Activated CD8-positive, alpha-beta memory T cell treated with anti-CD3 and anti-CD28 coated beads, Interleukin-2, amount 10 ng/mL, durations not matched to agents 7 days and 5 days (primary cell): ENCODE measurements at regions not wholly inside any gene's neighbourhood (a gene's known extent, or its start where the extent isn't known, plus 50 kb on each side); places are given as distances from the start of the nearest gene placed in this dataset.

Experiments
- ATAC-seq: fragments of 150-1000 bp; cut with Tn5 transposase; one replicate; pipeline ENCODE4 v1.10.0; 2021; ENCODE audit warnings: moderate library complexity
- CTCF ChIA-PET: fragments of 350-600 bp; sonication (Branson Sonifier 250); formaldehyde crosslinking; loops from one replicate; lab custom pipeline; 2021; ENCODE audit warnings: antibody characterized with exemption; lab: Charles Lee
- DNase-seq: peaks from one replicate; pipeline ENCODE4 v3.0.0-alpha.2; 2020
- H3K27ac Mint-ChIP-seq: one replicate; pipeline ENCODE4 v1.8.0; 2021; ENCODE audit warnings: mild to moderate bottlenecking, mixed read lengths
- H3K27me3 Mint-ChIP-seq: one replicate; pipeline ENCODE4 v1.8.0; 2021; ENCODE audit warnings: mixed read lengths
- H3K36me3 Mint-ChIP-seq: one replicate; pipeline ENCODE4 v1.8.0; 2021; ENCODE audit warnings: mild to moderate bottlenecking, mixed read lengths
- H3K4me1 Mint-ChIP-seq: one replicate; pipeline ENCODE4 v1.8.0; 2021; ENCODE audit warnings: mixed read lengths
- H3K4me3 Mint-ChIP-seq: one replicate; pipeline ENCODE4 v1.8.0; 2021; ENCODE audit warnings: mild to moderate bottlenecking, moderate library complexity, mixed read lengths
- H3K9me3 Mint-ChIP-seq: one replicate; pipeline ENCODE4 v1.8.0; 2022; ENCODE audit warnings: low read depth, mixed read lengths

DNA sequence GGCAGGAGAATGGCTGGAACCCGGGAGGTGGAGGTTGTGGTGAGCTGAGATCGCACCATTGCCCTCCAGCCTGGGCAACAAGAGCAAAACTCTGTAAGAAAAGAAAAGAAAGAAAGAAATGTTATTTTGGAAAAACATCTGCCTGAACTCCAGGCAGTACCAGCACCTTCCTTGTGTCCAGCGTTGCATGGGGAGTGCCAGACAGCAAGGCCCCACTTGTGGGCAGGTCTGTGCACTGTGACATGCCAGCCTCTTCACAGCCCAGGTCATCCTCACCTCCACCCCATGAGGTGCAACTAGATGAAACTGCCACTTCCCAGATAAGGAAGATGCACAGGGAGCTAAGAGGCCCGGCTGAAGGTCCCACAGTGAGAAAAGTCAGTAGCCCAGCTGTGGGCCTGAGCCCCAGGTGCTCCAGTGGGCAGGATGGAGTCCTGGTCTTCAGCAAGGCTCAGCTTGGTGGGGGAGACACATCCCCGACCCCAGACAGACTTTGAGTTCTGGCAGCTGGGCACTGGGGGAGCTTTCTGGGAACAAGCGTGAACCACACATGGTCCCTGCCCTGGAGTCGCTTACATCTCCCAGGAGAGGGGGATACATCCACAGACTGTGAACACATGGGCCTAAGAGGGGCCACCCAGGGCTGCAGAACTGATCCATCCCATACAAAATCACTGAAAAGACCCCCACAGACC is 146.9 kb upstream of the IER5L start:
- Mint-ChIP-seq H3K27ac (no peak overlapping the region), H3K4me3 (no peak overlapping the region), H3K36me3 (no peaks in the 10 kb centered on the region), H3K4me1 (peaks cover 18% of the 10 kb centered on the region), H3K9me3 (no peaks in the 10 kb centered on the region), H3K27me3 (peaks cover 8% of the 10 kb centered on the region)
- CTCF ChIA-PET: interaction anchor here (1.0 to 1.3 kb wide), 2 partner anchors 150 to 182 kb away, joined by 3 to 4 read pairs; no protein-coding TSS in a partner anchor
- ATAC-seq (no peak), DNase-seq (no peak)

DNA sequence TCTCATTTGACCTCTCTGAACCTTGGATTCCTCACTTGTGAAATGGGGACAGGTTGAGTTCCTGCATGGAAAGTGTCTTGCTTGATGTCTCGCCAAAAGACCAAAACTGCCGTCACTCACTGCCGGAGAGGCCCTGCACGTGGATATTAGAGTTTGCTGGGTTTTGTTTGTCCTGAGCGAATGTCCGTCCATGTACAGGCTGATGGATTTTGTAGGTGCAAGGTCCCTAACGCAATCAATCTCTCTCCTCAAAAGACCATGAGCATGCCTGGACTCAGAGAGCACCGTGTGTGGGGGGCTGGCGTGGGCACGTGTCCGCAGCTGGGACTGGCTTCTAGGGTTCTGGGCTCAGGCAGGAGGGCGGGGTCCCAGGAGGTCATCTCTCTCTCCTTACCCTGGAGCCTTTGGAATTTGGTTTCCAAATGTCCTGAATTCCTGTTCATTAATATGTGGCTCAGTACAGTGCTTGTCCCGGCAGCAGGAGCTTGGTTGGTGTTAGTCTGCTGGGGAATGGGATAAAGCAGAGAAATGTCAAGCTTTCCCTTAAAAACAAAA is 146.0 kb upstream of the IER5L start:
- H3K27me3 Mint-ChIP-seq: peaks cover 8% of the 10 kb centered on the region
- H3K9me3 Mint-ChIP-seq: no peaks in the 10 kb centered on the region
- H3K36me3 Mint-ChIP-seq: no peaks in the 10 kb centered on the region
- CTCF ChIA-PET: interaction anchor here (0.6 to 1.3 kb wide), 3 partner anchors 21 to 181 kb away, joined by 3 to 4 read pairs (median 3); no protein-coding TSS in a partner anchor
- DNase-seq (no peak), ATAC-seq (no peak)
- H3K4me1 Mint-ChIP-seq: peaks cover 19% of the 10 kb centered on the region
- no peak overlapping the region for H3K27ac Mint-ChIP-seq
- no peak overlapping the region for H3K4me3 Mint-ChIP-seq

DNA sequence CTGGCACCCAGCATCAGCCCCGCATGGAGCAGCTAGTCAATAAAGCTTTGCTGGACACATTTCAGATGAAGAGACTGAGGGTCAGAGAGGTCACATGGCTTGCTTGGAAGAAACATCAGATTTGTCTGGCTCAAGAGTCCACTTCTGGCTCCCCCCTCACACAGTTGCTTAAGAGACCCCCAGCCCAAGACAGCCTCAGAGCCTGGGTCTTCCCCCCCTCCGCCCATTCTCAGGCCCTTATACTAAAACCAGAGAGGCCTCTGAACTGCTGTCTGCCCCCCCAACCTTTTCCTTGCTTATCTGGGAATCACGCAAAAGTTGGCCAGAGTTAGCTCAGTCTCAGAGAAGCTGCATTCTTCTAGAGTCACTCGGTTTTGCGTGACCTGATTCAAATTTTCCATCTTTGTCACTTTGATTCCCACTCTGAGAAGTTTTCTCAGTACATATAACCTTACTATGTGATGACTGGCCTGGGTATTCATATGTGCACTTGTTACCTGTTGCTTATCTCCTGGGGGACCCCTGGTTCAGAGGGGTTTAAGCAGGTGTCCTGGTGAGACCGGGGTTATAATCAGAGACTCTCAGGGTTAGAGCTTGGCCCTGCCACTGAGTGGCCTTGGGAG is 145.4 kb upstream of the IER5L start:
- Mint-ChIP-seq H3K27ac (no peak overlapping the region), H3K4me1 (peaks cover 14% of the 10 kb centered on the region), H3K4me3 (no peak overlapping the region), H3K9me3 (no peaks in the 10 kb centered on the region), H3K27me3 (peaks cover 8% of the 10 kb centered on the region), H3K36me3 (no peaks in the 10 kb centered on the region)
- ATAC-seq: no peak
- CTCF ChIA-PET: interaction anchor here (0.6 to 1.3 kb wide), 3 partner anchors 22 to 181 kb away, joined by 3 to 4 read pairs (median 3); no protein-coding TSS in a partner anchor
- DNase-seq: no peak

DNA sequence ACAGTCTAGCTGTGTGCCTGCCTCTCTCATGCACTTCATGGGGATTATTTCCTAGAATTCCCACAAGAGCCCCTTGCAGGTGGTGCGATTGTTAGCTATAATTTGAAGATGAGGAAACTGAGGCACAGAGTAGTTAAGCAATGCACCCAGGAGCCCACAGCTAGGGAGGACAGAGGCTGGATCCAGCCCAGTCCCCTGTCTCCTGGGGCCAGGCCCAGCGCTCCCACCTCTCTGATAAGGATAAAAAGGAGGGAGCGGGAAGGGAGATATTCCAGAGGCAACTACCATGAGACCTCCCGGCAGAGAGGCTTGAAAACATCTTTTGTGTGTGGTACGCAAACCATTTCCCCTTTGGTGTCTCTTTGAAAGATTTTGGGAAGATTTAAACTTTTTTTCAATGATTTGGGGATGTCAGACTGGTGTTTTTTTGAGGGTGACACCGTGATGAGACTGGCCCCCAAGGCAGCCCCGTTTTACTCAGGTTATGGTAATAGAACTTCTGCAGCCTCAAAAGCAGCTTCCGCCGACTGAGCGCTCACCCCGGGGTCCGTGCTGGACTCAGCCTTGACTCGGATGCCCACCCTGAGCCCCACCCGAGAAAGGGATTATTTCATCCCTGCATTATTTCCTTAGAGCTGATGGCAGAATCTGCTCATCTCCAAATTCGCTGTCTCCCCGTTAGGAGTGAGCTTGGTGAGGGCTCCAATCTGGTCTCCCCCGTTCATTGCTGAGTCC is 144.7 kb upstream of the IER5L start:
- DNase-seq (no peak), ATAC-seq (no peak)
- Mint-ChIP-seq H3K4me1 (peaks cover 9% of the 10 kb centered on the region), H3K4me3 (no peak overlapping the region), H3K27me3 (peaks cover 8% of the 10 kb centered on the region), H3K27ac (no peak overlapping the region), H3K36me3 (no peaks in the 10 kb centered on the region), H3K9me3 (no peaks in the 10 kb centered on the region)
- CTCF ChIA-PET: interaction anchor here (1.0 to 1.1 kb wide), 2 partner anchors 23 to 183 kb away, joined by 3 read pairs; no protein-coding TSS in a partner anchor

DNA sequence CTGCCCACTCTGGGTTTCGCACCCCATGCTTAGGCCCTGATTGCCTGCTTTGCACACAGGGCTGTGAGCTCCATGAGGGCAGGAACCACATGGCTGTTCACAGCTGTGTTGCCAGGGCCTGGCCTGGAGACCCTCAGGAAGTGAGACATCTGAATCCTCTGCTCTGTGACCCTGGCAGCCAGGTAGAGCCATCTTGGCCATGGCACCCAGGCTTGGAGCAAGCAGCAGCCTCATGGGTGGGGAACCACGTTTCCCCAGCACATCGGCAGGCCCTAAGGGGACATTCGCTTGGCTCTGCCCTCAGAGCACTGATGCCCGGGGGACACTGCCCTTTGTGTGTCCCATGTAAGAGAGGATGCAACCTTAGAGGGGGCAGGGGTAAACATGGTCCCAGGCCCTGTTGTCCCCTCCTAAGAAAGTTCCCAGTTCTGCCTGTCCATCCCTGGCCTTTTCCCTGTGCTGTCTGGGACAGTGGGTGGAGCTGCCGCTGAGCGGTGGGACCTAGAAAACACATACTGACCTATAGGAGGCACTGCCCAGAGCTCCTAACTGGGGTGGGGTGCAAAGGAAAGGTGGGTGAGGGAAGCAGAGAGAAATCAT is 144.1 kb upstream of the IER5L start:
- Mint-ChIP-seq H3K9me3 (no peaks in the 10 kb centered on the region), H3K36me3 (no peaks in the 10 kb centered on the region), H3K27me3 (peaks cover 8% of the 10 kb centered on the region), H3K4me3 (no peak overlapping the region), H3K27ac (no peak overlapping the region), H3K4me1 (peaks cover 9% of the 10 kb centered on the region)
- CTCF ChIA-PET: interaction anchor here (1.1 to 3.2 kb wide), 3 partner anchors 148 to 289 kb away, joined by 3 to 22 read pairs (median 10); no protein-coding TSS in a partner anchor
- no peak for DNase-seq
- no peak for ATAC-seq

DNA sequence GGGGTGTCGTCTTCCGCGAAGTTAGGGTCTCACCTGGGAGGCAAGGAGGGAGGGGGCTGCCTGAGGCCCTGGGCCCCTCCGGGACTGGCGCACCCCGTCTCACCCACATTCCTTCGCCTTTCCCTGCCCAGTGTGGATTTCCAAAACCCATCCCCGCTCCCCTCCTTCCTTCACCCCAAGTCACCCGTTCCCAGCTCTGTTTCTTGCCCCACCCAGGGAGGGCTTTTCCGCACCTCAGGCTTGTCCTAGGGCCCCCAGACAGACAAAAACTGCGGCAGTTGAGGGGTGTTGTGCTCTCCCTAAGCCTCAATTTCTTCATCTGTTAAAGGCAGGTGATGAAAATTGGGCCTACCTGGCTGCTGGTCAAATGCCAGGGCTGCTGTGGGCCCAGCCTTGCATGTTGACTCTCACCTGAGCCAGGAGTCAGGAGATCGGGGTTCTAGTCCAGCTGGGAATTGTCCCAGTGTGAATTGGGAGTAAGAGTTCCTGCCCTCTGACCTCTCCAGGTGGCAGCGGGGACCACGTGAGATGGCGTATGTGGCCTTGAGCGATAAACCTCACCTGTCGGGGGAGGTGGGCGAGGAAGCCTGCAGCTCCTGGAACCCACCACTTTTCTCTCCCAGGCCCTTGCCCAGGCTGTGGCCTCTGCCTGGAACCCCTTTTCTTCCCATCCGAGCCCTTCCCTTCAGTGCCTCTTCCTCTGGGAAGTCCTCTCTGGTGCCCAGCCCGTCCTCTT is 143.4 kb upstream of the IER5L start:
- H3K27me3 Mint-ChIP-seq: peaks cover 8% of the 10 kb centered on the region
- H3K4me3 Mint-ChIP-seq: no peak overlapping the region
- H3K9me3 Mint-ChIP-seq: no peaks in the 10 kb centered on the region
- DNase-seq (no peak), ATAC-seq (no peak)
- H3K4me1 Mint-ChIP-seq: peaks cover 9% of the 10 kb centered on the region
- H3K36me3 Mint-ChIP-seq: no peaks in the 10 kb centered on the region
- H3K27ac Mint-ChIP-seq: no peak overlapping the region
- CTCF ChIA-PET: interaction anchor here (1.1 to 3.2 kb wide), 10 partner anchors 140 to 290 kb away, joined by 3 to 22 read pairs (median 5); partner anchors contain the start of gene IER5L

GRCh38 chr9:129320575-129321285 is 142.7 kb upstream of the IER5L start:
- Mint-ChIP-seq H3K4me1 (peaks cover 9% of the 10 kb centered on the region), H3K27me3 (peaks cover 8% of the 10 kb centered on the region), H3K4me3 (peak overlapping the region; percentile 51), H3K27ac (no peak overlapping the region), H3K9me3 (no peaks in the 10 kb centered on the region), H3K36me3 (no peaks in the 10 kb centered on the region)
- ATAC-seq: peak; percentile 84
- CTCF ChIA-PET: interaction anchor here (0.5 to 3.2 kb wide), 16 partner anchors 9 to 291 kb away, joined by 3 to 22 read pairs (median 4); partner anchors contain the start of gene IER5L
- DNase-seq: peak; percentile 60

- no peak for ATAC-seq
- peaks cover 8% of the 10 kb centered on the region for H3K27me3 Mint-ChIP-seq
- peak overlapping the region; percentile 46 for H3K4me3 Mint-ChIP-seq
- CTCF ChIA-PET: interaction anchor here (0.5 to 3.2 kb wide), 16 partner anchors 10 to 291 kb away, joined by 3 to 22 read pairs (median 4); partner anchors contain the start of gene IER5L
- no peak overlapping the region for H3K27ac Mint-ChIP-seq
- no peak for DNase-seq
- peaks cover 9% of the 10 kb centered on the region for H3K4me1 Mint-ChIP-seq
- H3K36me3 Mint-ChIP-seq: no peaks in the 10 kb centered on the region
- no peaks in the 10 kb centered on the region for H3K9me3 Mint-ChIP-seq
Measured at GRCh38 chr9:129319938-129320481, 141.9 kb upstream of the IER5L start.

DNA sequence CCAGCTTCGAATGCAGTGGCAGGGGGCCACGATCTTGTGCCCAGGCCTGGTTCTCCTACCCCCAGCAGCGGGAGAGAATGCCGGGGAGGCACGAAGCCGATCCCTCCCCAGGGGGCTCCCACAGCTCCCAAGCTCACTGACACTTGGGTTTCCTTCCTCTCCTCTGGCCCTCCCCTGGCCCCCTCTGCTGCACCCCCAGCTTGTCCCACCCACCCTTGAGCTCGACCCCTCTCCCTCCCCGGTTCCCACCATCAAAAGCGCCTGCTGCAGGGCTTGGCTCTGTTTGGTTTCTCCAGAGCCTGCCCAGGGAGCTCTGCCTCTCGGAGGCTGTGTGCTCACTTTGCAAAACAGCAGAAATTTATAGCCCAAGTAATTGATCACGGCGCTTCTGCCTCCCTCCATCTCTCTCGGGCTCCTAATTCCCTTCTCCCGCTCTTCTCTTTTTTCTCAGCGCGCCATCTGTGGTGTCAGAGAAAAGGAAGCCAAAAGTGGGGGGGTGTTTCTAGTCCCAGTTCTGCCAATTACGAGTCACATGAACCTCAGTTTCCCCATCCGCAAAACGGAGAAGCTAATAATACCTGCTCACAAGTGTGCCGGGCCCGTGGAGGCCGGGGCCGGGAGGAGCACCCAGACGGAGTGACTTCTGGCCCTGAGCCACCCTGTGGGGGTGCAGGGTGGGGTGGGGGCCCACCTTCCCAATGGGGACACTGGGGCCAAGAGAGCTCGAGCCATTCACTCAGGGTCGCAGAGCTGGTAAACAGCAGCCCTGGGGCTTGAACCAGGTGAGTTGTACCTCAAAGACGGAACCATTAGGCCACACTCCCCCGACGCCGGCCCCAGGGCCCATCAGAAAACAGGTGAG is 141.2 kb upstream of the IER5L start:
- Mint-ChIP-seq H3K36me3 (no peaks in the 10 kb centered on the region), H3K4me3 (no peak overlapping the region), H3K27ac (no peak overlapping the region), H3K4me1 (peaks cover 9% of the 10 kb centered on the region), H3K9me3 (no peaks in the 10 kb centered on the region), H3K27me3 (peaks cover 8% of the 10 kb centered on the region)
- CTCF ChIA-PET: interaction anchor here (0.8 to 3.2 kb wide), 9 partner anchors 98 to 292 kb away, joined by 3 to 22 read pairs (median 5); partner anchors contain the start of gene IER5L
- ATAC-seq (no peak), DNase-seq (peak; percentile 18)

DNA sequence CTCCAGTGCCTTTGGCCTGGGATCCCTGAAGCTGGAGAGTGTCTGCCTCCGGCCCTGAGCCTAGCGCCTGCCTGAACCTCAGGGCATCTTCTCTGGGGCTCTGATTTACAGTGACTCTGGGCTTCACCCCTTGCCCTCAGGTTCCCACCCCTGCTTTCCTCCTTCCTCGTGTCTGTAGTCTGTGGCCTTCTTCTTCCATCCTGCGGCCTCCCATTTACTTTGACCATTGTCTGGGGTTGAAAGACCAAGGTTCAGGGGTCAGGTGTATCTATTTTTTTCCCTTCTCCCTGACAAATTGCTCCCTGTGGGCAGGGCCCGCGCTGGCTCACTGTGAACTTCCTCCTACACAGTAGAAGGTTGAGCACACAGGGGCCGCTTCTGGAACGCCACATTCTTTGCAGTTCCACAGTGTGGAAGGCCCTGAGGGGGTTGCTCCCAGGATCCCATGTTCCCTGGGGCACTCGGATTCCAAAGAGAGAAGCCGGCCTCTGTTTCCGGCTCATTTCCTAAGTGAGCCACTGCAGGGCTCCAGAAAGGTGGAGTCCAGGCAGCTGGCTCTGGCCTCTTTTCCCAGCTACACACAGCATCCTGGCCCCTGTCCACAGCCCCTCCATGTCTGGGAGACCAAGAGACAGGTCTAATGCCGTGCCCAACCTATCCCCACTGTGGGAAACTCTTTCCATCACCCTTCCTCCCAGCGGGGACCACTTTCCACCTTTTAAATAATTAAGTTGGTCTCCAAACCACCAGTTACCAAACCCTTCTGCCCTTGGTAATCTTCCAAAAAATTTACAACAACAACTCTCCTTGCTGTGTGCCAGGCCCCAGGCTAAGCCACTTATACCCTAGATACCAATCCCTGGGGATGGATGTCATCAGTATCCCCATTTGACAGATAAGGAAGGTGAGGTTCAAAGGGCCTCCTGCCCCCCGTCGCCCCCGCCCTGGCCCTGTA is 140.3 kb upstream of the IER5L start:
- H3K27me3 Mint-ChIP-seq: peaks cover 8% of the 10 kb centered on the region
- peaks cover 9% of the 10 kb centered on the region for H3K4me1 Mint-ChIP-seq
- no peak overlapping the region for H3K27ac Mint-ChIP-seq
- no peak overlapping the region for H3K4me3 Mint-ChIP-seq
- no peak for ATAC-seq
- CTCF ChIA-PET: interaction anchor here (1.6 to 3.2 kb wide), 2 partner anchors 144 to 145 kb away, joined by 4 to 22 read pairs; no protein-coding TSS in a partner anchor
- DNase-seq: peak; percentile 37
- H3K9me3 Mint-ChIP-seq: no peaks in the 10 kb centered on the region
- H3K36me3 Mint-ChIP-seq: no peaks in the 10 kb centered on the region
